GM20000 (cell line): ENCODE measurements at regions not wholly inside any gene's neighbourhood (a gene's known extent, or its start where the extent isn't known, plus 50 kb on each side); places are given as distances from the start of the nearest gene placed in this dataset.

Experiments used
- DNase-seq: peaks from one replicate; pipeline ENCODE4 v3.0.0; 2012; ENCODE audit warnings: low spot score
- CTCF ChIP-seq: IDR thresholded peaks from 2 replicates; pipeline ENCODE4 v1.5.1; 2012; ENCODE audit warnings: mild to moderate bottlenecking, control low read depth; ENCODE audit errors: extremely low read depth, missing control alignments

DNA sequence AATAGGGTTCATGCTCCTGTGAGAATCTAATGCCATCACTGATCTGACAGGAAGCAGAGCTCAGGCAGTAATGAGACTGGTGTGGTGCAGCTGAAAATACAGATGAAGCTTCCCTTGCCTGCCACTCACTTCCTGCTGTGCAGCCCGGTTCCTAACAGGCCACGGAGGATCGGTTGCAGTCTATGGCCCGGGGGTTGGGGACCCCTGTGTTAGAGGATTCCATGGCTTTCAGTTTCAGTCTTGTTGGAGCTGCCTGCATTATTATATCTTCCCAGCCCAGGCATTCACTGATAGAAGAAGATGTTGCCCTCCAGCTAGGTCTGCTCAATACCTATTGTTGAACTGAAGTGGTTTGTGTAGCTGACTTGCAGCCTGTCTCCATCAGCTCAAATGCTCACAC lies 1298.8 kb downstream of the TYW1 start:
- TF ChIP-seq CTCF: no peak
- no peak for DNase-seq

GRCh38 chr7:68304536-68304935 lies 1293.7 kb upstream of the AUTS2 start:
- TF ChIP-seq CTCF: no peak
- no peak for DNase-seq

GRCh38 chr7:68306692-68307107 lies 1291.6 kb upstream of the AUTS2 start:
- no peak for TF ChIP-seq CTCF
- no peak for DNase-seq

DNA sequence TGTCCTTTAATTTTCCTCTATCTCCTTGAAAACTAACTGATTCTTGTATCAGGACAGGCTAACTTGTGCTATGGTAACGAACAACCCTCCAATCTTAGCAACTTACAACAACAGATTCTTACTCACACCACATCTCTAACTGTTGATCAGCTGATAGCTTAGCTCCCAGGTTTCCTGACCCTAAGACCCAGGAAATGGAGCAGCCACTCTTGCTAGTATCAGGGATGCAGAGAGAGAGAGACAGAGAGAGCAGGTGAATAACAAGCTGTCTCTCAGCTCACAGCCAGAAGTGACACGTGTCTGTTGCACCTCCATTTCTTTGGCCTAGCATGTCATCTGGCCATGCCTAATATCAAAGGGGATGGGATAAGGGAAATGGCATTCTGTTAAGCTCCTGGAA lies 1289.0 kb upstream of the AUTS2 start:
- no peak for DNase-seq
- TF ChIP-seq CTCF: no peak

DNA sequence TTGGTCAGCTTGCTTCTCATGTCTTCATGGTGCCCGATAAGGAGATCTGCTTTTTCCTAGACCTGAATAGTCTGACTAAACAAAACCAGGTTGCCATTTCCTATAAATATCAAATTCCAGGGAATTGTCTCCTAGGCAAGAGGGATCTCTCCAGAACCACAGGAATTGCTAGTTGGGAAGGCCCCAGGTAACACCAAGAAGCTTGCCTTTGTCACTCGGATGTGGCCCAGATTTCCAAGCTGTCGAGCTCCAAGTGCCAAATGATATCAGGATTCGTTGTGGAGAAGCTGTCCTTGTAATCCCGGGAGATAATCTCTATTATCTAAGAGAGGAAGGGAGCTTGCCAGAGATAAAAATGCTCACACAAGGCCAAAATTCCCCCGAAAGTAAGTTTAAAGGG lies 1288.5 kb upstream of the AUTS2 start:
- no peak for TF ChIP-seq CTCF
- no peak for DNase-seq

GRCh38 chr7:68311958-68312357 lies 1286.3 kb upstream of the AUTS2 start:
- no peak for TF ChIP-seq CTCF
- DNase-seq: no peak

DNA sequence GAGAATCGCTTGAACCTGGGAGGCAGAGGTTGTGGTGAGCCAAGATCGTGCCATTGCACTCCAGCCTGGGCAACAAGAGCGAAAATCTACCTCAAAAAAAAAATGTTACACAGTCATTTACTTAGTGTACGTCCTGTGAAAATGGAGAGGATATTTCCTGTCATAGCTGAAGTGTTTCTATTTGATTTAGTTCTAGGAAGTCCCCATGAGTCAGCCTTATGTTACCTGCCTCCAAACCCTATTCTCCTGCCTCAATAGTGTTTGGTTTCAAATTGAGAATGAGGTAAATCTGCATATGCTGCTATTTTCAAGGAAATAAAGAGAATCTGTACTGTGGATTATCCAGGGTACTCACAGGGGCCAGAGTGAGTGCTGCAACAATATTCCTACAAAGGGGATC lies 1284.5 kb upstream of the AUTS2 start:
- no peak for DNase-seq
- TF ChIP-seq CTCF: no peak
